Activated B cell treated with CpG ODN at 0.5 μM for 24 hours (primary cell): ENCODE measurements at regions not wholly inside any gene's neighbourhood (a gene's known extent, or its start where the extent isn't known, plus 50 kb on each side); places are given as distances from the start of the nearest gene placed in this dataset.

Experiments used
- ATAC-seq: fragments of 200-7000 bp; cut with Tn5 transposase; one replicate; pipeline ENCODE4 v1.10.0; 2021; ENCODE audit warnings: low read depth, mild to moderate bottlenecking, moderate library complexity
- CTCF ChIA-PET: fragments of 350-600 bp; sonication (Branson Sonifier 250); formaldehyde crosslinking; loops from one replicate; lab custom pipeline; 2021; ENCODE audit warnings: antibody characterized with exemption; lab: Charles Lee
- POLR2A ChIA-PET: fragments of 350-600 bp; sonication (Branson Sonifier 250); formaldehyde crosslinking; loops from one replicate; lab custom pipeline; 2021; ENCODE audit warnings: antibody characterized with exemption; lab: Charles Lee
- DNase-seq: peaks from one replicate; pipeline ENCODE4 v3.0.0; 2022
- H3K27ac Mint-ChIP-seq: one replicate; pipeline ENCODE4 v1.8.0; 2020; ENCODE audit warnings: mixed read lengths
- H3K27me3 Mint-ChIP-seq: one replicate; pipeline ENCODE4 v1.8.0; 2021; ENCODE audit warnings: mixed read lengths
- H3K36me3 Mint-ChIP-seq: one replicate; pipeline ENCODE4 v1.8.0; 2021; ENCODE audit warnings: low read depth, mixed read lengths
- H3K4me1 Mint-ChIP-seq: one replicate; pipeline ENCODE4 v1.8.0; 2021; ENCODE audit warnings: mixed read lengths
- H3K4me3 Mint-ChIP-seq: one replicate; pipeline ENCODE4 v1.8.0; 2020; ENCODE audit warnings: mild to moderate bottlenecking, mixed read lengths
- H3K9me3 Mint-ChIP-seq: one replicate; pipeline ENCODE4 v1.8.0; 2020; ENCODE audit warnings: mixed read lengths
- intact Hi-C: fragments of 100-400 bp; cut with micrococcal nuclease; formaldehyde crosslinking; loops from one replicate; pipeline ENCODE4 v1.15.1; 2024
- TF ChIP-seq, protein P1 (sequence below): fragments of 200-600 bp; IDR thresholded peaks from one replicate; pipeline ENCODE4 v1.8.0; 2022; ENCODE audit warnings: antibody characterized with exemption, mild to moderate bottlenecking

DNA sequence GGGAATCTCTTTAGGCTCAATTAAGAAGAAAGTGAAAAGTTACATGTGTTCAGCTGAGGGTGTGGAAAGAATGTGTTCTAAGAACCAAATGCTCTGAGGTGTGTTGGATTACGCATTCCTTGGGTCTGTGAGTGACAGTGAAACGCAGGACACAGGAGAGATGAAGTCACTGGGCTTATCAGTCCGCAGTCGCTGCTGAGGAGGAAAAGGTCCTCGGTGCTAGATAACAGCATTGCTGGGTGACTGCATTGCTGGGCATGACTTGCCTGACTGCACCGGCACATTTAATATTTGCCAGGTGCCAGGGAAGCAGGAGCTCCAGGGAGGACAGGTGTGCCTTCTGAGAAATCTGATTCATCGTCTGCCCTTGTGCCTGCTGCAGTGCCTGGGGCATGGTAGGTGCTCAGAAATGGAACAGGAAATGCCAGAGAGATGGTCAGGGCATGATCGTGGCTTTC is 64.4 kb upstream of the FZD10 start:
- no peaks in the 10 kb centered on the region for H3K27me3 Mint-ChIP-seq
- intact Hi-C loops: no loop called here
- TF ChIP-seq, protein P1, sequence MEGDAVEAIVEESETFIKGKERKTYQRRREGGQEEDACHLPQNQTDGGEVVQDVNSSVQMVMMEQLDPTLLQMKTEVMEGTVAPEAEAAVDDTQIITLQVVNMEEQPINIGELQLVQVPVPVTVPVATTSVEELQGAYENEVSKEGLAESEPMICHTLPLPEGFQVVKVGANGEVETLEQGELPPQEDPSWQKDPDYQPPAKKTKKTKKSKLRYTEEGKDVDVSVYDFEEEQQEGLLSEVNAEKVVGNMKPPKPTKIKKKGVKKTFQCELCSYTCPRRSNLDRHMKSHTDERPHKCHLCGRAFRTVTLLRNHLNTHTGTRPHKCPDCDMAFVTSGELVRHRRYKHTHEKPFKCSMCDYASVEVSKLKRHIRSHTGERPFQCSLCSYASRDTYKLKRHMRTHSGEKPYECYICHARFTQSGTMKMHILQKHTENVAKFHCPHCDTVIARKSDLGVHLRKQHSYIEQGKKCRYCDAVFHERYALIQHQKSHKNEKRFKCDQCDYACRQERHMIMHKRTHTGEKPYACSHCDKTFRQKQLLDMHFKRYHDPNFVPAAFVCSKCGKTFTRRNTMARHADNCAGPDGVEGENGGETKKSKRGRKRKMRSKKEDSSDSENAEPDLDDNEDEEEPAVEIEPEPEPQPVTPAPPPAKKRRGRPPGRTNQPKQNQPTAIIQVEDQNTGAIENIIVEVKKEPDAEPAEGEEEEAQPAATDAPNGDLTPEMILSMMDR: no peak
- H3K27ac Mint-ChIP-seq: no peak overlapping the region
- no peaks in the 10 kb centered on the region for H3K4me1 Mint-ChIP-seq
- no peaks in the 10 kb centered on the region for H3K9me3 Mint-ChIP-seq
- no peak overlapping the region for H3K4me3 Mint-ChIP-seq
- ChIA-PET POLR2A (no interaction called here), CTCF (no interaction called here)
- no peaks in the 10 kb centered on the region for H3K36me3 Mint-ChIP-seq
- DNase-seq: no peak
- no peak for ATAC-seq

DNA sequence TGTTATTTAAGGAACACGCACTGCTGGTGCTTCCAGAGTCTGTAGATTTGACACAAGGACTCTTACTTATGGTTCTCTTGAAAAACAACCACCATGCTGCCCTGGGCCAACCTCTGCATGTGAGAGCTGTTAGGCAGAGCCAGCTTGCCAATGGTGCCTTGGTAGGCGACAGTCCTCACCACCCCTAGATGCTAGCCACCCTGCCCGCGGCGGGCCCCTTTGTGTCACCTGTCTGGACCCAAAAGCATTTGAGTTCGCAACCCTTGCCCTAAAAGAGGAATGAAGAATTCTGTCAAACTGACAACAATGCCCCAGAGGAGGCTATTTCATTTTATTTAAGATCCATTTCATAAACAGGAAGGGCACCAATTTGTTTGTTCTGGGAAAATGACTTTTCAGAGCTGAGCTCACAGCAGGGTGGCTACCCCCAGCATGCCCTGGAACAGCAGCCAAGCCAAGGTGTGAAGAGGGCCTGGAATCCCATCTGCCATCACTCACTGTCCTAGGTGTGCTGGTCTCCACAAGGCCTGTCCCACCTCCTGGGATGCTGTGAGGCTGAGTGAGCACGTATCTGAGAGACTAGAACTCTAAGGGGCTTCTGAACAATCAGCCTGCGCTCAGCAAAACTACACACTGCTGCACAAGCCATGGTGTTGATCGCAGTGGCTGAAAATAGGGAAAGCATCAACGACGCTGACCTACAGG is 63.8 kb upstream of the FZD10 start:
- POLR2A ChIA-PET: no interaction called here
- Mint-ChIP-seq H3K4me1 (no peaks in the 10 kb centered on the region), H3K27ac (no peak overlapping the region), H3K9me3 (no peaks in the 10 kb centered on the region), H3K36me3 (no peaks in the 10 kb centered on the region), H3K4me3 (no peak overlapping the region), H3K27me3 (no peaks in the 10 kb centered on the region)
- TF ChIP-seq, protein P1: no peak
- CTCF ChIA-PET: no interaction called here
- ATAC-seq (no peak), DNase-seq (no peak)
- intact Hi-C loops: no loop called here

DNA sequence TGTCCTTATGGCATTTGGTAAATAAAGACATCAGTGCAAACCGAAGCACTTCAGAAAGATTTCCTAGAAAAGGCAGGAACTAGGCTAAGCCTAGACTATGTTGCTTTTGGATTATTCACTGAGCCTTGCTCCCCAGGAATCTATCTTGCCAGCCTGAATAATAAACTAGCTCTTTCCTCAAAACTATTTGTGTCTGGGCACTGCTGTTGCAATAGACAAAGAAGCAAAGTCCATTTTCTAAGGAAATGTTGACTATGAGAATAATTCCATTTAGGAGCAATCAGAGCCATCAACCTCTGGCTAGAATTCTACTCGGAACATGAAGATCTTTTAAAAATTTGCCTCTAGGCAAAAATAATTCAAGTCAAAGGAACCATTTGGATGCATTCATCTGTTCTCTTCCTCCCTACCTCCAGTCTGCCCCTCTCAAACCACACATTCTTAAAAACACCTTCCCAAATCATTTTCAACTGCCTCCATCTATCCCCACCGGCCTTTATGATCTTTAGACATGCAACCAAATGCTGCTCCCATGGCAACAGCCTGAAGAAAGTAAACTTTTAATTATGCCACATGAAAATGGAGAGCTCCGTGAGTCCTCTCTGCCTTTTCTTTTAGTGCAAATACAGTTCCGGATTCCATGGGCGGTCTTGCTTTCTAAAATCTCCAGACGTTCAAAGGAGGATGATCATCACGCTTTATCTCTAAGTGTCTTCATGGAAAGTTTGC is 61.5 kb upstream of the FZD10 start:
- POLR2A ChIA-PET: no interaction called here
- H3K27me3 Mint-ChIP-seq: no peaks in the 10 kb centered on the region

DNA sequence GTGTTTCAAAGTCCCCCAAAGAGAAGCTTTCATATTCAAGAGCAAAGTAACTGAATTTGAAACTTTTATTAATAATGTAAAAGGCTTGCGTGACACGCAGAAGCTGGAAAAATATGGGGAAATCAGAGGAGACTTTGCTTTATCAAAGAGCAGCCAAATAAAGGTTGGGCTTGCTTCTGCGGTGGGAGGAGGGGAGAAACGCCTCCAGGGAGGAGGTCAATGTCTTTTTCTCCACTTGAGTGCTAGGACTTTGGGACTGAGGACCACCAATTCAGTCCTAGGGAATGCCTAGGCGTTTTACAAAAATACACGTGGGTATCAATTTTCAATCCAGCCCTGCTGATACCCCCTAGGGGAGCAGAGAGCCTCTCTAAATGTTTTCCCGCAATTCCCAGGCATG is 60.9 kb upstream of the FZD10 start:
- no peak overlapping the region for H3K27ac Mint-ChIP-seq
- no peaks in the 10 kb centered on the region for H3K9me3 Mint-ChIP-seq
- no peaks in the 10 kb centered on the region for H3K4me1 Mint-ChIP-seq
- no peaks in the 10 kb centered on the region for H3K36me3 Mint-ChIP-seq
- no peak for DNase-seq
- TF ChIP-seq, protein P1: no peak
- POLR2A ChIA-PET: no interaction called here
- no peaks in the 10 kb centered on the region for H3K27me3 Mint-ChIP-seq
- CTCF ChIA-PET: no interaction called here
- no peak for ATAC-seq
- no peak overlapping the region for H3K4me3 Mint-ChIP-seq
- intact Hi-C loops: no loop called here

More for the DNA sequence above, 61.5 kb upstream of the FZD10 start:
- no peak overlapping the region for H3K27ac Mint-ChIP-seq
- ATAC-seq (no peak), DNase-seq (no peak)
- intact Hi-C loops: no loop called here
- H3K4me1 Mint-ChIP-seq: no peaks in the 10 kb centered on the region
- H3K4me3 Mint-ChIP-seq: no peak overlapping the region
- TF ChIP-seq, protein P1: no peak
- no peaks in the 10 kb centered on the region for H3K36me3 Mint-ChIP-seq
- H3K9me3 Mint-ChIP-seq: no peaks in the 10 kb centered on the region
- CTCF ChIA-PET: no interaction called here

DNA sequence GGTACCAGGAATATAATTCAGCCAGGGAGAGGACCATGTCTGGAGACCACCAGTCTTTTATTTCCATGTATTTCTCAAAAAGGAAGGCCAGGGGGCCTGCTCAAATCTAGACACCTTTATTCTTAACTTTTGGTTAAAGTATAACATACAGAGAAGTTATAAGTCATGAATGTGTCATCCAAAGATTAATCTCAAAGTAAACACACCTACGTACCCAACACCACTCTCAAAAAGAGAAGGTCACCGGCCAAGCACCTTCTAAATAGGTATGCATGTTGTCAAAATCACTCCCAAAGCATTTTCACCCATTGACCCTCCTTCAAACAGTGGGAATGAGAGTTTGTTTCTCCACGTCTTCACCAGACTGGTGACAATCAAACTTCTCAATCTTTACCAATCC is 60.0 kb upstream of the FZD10 start:
- no peaks in the 10 kb centered on the region for H3K27me3 Mint-ChIP-seq
- TF ChIP-seq, protein P1: no peak
- no peak for DNase-seq
- ATAC-seq: no peak
- no peaks in the 10 kb centered on the region for H3K4me1 Mint-ChIP-seq
- ChIA-PET CTCF (no interaction called here), POLR2A (no interaction called here)
- no peak overlapping the region for H3K4me3 Mint-ChIP-seq
- H3K36me3 Mint-ChIP-seq: no peaks in the 10 kb centered on the region
- no peaks in the 10 kb centered on the region for H3K9me3 Mint-ChIP-seq
- intact Hi-C loops: no loop called here
- H3K27ac Mint-ChIP-seq: no peak overlapping the region
